GM12878 (cell line): ENCODE measurements at regions not wholly inside any gene's neighbourhood (a gene's known extent, or its start where the extent isn't known, plus 50 kb on each side); places are given as distances from the start of the nearest gene placed in this dataset.
A peak's percentile ranks its signal among the peaks of the same experiment; 100 is the strongest.

ENCODE experiments used
- ATF3 ChIP-seq: IDR thresholded peaks from 2 replicates; pipeline ENCODE4 v1.6.1; 2011; ENCODE audit warnings: low read depth, mild to moderate bottlenecking, low read length, moderate library complexity, borderline replicate concordance; ENCODE audit errors: extremely low read depth
- CBFB ChIP-seq: IDR thresholded peaks from 2 replicates; pipeline ENCODE4 v1.6.1; 2016; ENCODE audit warnings: antibody characterized with exemption, low read depth
- CTCF ChIP-seq, 3 experiments: IDR thresholded peaks in 2 of 3; conservative IDR thresholded peaks in 1 of 3; 2 replicates each; pipeline ENCODE4 v1.5.1; 2011; ENCODE audit warnings: low read depth in 3 of 3, low read length in 3 of 3, mild to moderate bottlenecking in 3 of 3, control low read depth in 2 of 3, moderate library complexity in 2 of 3, inconsistent platforms in 1 of 3, mixed read lengths in 1 of 3; ENCODE audit not compliant: control insufficient read depth in 2 of 3, insufficient read depth in 1 of 3; ENCODE audit errors: extremely low read depth in 1 of 3

GRCh38 chr1:222105393-222105737 lies 363.5 kb upstream of the DUSP10 start:
- no peak for TF ChIP-seq CBFB
- peak in 1 of 3 experiments; percentile 23; a peak in 1 of 6 replicates for TF ChIP-seq CTCF (IDR thresholded peaks at IDR 0.05 in 2 of 3, conservative IDR thresholded peaks at IDR 0.05 in 1 of 3; ENCODE audit: control insufficient read depth in 2 of 3, extremely low read depth in 1 of 3, insufficient read depth in 1 of 3, low read depth in 3 of 3, low read length in 3 of 3)
- TF ChIP-seq ATF3: no peak
